ENCODE measurements at regions not wholly inside any gene's neighbourhood (a gene's known extent, or its start where the extent isn't known, plus 50 kb on each side); places are given as distances from the start of the nearest gene placed in this dataset.

DNA sequence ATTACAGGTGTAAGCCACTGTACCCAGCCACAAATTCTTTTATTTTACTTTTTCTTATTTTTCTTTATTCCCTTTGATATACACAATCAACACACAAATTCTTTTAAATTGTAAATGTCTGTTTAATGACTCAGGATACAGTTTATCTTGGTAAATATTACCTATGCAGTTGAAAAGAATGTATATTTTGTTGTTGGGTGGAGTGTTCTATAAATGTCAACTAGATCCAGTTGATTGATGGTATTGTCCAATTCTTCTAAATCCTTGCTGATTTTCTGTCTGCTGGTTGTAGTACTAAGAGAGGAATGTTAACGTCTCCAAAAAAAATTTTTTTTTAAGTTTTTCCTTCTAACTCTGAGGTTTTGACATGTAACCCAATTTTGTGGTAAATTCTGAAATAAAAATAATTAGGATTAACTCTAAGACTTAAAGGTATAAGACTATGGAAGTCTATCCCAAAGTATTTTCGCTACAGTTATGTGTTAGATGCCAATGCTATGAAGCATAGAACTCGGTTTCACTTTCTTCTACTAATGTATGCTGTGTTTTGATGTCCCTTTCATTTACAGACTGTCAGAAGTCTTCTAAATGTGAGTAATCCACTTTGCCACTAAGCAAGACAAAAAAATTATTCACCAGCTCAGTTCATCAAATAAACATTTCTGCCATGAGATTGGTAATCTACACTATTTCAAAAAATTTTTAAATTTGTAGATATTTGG, 720.2 kb upstream of the C9orf72 start:
- TF ChIP-seq, protein P1, sequence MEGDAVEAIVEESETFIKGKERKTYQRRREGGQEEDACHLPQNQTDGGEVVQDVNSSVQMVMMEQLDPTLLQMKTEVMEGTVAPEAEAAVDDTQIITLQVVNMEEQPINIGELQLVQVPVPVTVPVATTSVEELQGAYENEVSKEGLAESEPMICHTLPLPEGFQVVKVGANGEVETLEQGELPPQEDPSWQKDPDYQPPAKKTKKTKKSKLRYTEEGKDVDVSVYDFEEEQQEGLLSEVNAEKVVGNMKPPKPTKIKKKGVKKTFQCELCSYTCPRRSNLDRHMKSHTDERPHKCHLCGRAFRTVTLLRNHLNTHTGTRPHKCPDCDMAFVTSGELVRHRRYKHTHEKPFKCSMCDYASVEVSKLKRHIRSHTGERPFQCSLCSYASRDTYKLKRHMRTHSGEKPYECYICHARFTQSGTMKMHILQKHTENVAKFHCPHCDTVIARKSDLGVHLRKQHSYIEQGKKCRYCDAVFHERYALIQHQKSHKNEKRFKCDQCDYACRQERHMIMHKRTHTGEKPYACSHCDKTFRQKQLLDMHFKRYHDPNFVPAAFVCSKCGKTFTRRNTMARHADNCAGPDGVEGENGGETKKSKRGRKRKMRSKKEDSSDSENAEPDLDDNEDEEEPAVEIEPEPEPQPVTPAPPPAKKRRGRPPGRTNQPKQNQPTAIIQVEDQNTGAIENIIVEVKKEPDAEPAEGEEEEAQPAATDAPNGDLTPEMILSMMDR (conservative IDR thresholded peaks at IDR 0.05) = no peak
- TF ChIP-seq ZFX (IDR thresholded peaks at IDR 0.05) = no peak

Data from C4-2B (cell line).